K562 (cell line): ENCODE measurements at regions not wholly inside any gene's neighbourhood (a gene's known extent, or its start where the extent isn't known, plus 50 kb on each side); places are given as distances from the start of the nearest gene placed in this dataset.

Experiments used
- CTCF ChIP-seq, 3 experiments: IDR thresholded peaks in 2 of 3; conservative IDR thresholded peaks in 1 of 3; 2 replicates each; pipeline ENCODE4 v1.5.1; 2011 to 2012; ENCODE audit warnings: low read length in 3 of 3, mild to moderate bottlenecking in 3 of 3, control low read depth in 2 of 3, improper control_type of control experiment in 1 of 3, inconsistent platforms in 1 of 3, low read depth in 1 of 3, mixed read lengths in 1 of 3, moderate library complexity in 1 of 3; ENCODE audit not compliant: insufficient read depth in 2 of 3
- TF ChIP-seq, protein P1 (sequence below), 2 experiments: fragments of 450-650 bp; formaldehyde crosslinking in 1 of 2; IDR thresholded peaks; 2 replicates each; pipeline versions ENCODE4 v1.4.0 to v1.6.1; 2014 to 2020; ENCODE audit warnings: mild to moderate bottlenecking in 2 of 2, borderline replicate concordance in 1 of 2, low read depth in 1 of 2

DNA sequence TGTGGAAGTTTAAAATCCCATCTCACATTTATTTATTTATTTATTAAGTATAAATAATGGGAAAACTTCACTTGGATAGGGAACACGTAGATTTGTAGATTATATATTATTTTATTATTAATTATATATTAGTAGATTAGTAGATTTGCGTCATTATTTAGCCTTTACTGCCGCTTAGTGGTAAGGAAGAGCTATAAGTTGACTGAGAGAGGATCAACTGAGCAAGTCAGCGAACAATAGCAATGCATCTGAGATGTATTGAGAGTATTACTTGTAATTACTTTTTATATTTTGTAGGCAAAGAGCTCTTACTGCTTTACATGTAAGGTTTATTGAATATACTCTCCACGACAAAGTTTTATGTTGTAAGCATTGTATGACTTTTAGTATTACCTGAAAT lies 244.5 kb upstream of the ANKRD30A start (continued):
- TF ChIP-seq, protein P1, sequence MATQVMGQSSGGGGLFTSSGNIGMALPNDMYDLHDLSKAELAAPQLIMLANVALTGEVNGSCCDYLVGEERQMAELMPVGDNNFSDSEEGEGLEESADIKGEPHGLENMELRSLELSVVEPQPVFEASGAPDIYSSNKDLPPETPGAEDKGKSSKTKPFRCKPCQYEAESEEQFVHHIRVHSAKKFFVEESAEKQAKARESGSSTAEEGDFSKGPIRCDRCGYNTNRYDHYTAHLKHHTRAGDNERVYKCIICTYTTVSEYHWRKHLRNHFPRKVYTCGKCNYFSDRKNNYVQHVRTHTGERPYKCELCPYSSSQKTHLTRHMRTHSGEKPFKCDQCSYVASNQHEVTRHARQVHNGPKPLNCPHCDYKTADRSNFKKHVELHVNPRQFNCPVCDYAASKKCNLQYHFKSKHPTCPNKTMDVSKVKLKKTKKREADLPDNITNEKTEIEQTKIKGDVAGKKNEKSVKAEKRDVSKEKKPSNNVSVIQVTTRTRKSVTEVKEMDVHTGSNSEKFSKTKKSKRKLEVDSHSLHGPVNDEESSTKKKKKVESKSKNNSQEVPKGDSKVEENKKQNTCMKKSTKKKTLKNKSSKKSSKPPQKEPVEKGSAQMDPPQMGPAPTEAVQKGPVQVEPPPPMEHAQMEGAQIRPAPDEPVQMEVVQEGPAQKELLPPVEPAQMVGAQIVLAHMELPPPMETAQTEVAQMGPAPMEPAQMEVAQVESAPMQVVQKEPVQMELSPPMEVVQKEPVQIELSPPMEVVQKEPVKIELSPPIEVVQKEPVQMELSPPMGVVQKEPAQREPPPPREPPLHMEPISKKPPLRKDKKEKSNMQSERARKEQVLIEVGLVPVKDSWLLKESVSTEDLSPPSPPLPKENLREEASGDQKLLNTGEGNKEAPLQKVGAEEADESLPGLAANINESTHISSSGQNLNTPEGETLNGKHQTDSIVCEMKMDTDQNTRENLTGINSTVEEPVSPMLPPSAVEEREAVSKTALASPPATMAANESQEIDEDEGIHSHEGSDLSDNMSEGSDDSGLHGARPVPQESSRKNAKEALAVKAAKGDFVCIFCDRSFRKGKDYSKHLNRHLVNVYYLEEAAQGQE (IDR thresholded peaks at IDR 0.05; ENCODE audit: borderline replicate concordance), result peak; percentile 9; the same call in 1 of the 2 replicates
- TF ChIP-seq, protein P1 (CRISPR knock-in tag; IDR thresholded peaks at IDR 0.05; ENCODE audit: low read depth), result no peak
- peak in 1 of 3 experiments; percentile 35; a peak in 3 of 6 replicates for TF ChIP-seq CTCF (IDR thresholded peaks at IDR 0.05 in 2 of 3, conservative IDR thresholded peaks at IDR 0.05 in 1 of 3; ENCODE audit: insufficient read depth in 2 of 3, low read depth in 1 of 3, low read length in 3 of 3)
- TF ChIP-seq, all 486 proteins: peak for 4
